Stimulated activated memory B cell treated with anti-CD40 and anti-IgM and Interleukin-4, amounts not matched to agents 10 μg/mL and 1 μg/mL and 100 μg/mL, for 72 hours (primary cell): ENCODE measurements at regions not wholly inside any gene's neighbourhood (a gene's known extent, or its start where the extent isn't known, plus 50 kb on each side); places are given as distances from the start of the nearest gene placed in this dataset.
"Not testable (repeated sequence)": the region's sequence is repeated elsewhere in the genome, so short reads cannot be mapped to it uniquely, and the experiment has no call there.

Experiments
- ATAC-seq: fragments of 150-1000 bp; cut with Tn5 transposase; 2 replicates; pipeline ENCODE4 v1.10.0; 2021
- H3K27ac Mint-ChIP-seq: one replicate; pipeline ENCODE4 v1.8.0; 2022; ENCODE audit warnings: mild to moderate bottlenecking, mixed read lengths
- H3K27me3 Mint-ChIP-seq: one replicate; pipeline ENCODE4 v1.8.0; 2022; ENCODE audit warnings: mixed read lengths
- H3K36me3 Mint-ChIP-seq: one replicate; pipeline ENCODE4 v1.8.0; 2022; ENCODE audit warnings: mixed read lengths
- H3K4me1 Mint-ChIP-seq: one replicate; pipeline ENCODE4 v1.8.0; 2022; ENCODE audit warnings: mixed read lengths
- H3K4me3 Mint-ChIP-seq: one replicate; pipeline ENCODE4 v1.8.0; 2022; ENCODE audit warnings: mild to moderate bottlenecking, moderate library complexity, mixed read lengths
- H3K9me3 Mint-ChIP-seq: one replicate; pipeline ENCODE4 v1.8.0; 2022; ENCODE audit warnings: mixed read lengths

GRCh38 chr5:17989567-17990563, 355.6 kb downstream of the TAF11L14 start:
- no peak overlapping the region for H3K27ac Mint-ChIP-seq
- H3K36me3 Mint-ChIP-seq: no peaks in the 10 kb centered on the region
- H3K9me3 Mint-ChIP-seq: no peaks in the 10 kb centered on the region
- ATAC-seq: no peak
- H3K4me1 Mint-ChIP-seq: no peaks in the 10 kb centered on the region
- no peaks in the 10 kb centered on the region for H3K27me3 Mint-ChIP-seq
- no peak overlapping the region for H3K4me3 Mint-ChIP-seq

- ATAC-seq: no peak
- no peaks in the 10 kb centered on the region for H3K36me3 Mint-ChIP-seq
- H3K4me3 Mint-ChIP-seq: no peak overlapping the region
- H3K27me3 Mint-ChIP-seq: no peaks in the 10 kb centered on the region
- no peaks in the 10 kb centered on the region for H3K4me1 Mint-ChIP-seq
- no peaks in the 10 kb centered on the region for H3K9me3 Mint-ChIP-seq
- no peak overlapping the region for H3K27ac Mint-ChIP-seq
Measured at GRCh38 chr5:17991775-17992174, 357.5 kb downstream of the TAF11L14 start.

GRCh38 chr5:17992291-17992690, 358.0 kb downstream of the TAF11L14 start:
- Mint-ChIP-seq H3K4me3 (no peak overlapping the region), H3K4me1 (no peaks in the 10 kb centered on the region), H3K36me3 (no peaks in the 10 kb centered on the region), H3K27me3 (no peaks in the 10 kb centered on the region), H3K9me3 (no peaks in the 10 kb centered on the region), H3K27ac (no peak overlapping the region)
- no peak for ATAC-seq

GRCh38 chr5:17995997-17996396, 361.7 kb downstream of the TAF11L14 start:
- ATAC-seq: no peak
- Mint-ChIP-seq H3K4me1 (no peaks in the 10 kb centered on the region), H3K27ac (no peak overlapping the region), H3K4me3 (no peak overlapping the region), H3K36me3 (no peaks in the 10 kb centered on the region), H3K9me3 (no peaks in the 10 kb centered on the region), H3K27me3 (no peaks in the 10 kb centered on the region)

- H3K27ac Mint-ChIP-seq: no peak overlapping the region
- H3K9me3 Mint-ChIP-seq: peaks cover 2% of the 10 kb centered on the region
- H3K27me3 Mint-ChIP-seq: no peaks in the 10 kb centered on the region
- ATAC-seq: no peak
- H3K4me1 Mint-ChIP-seq: no peaks in the 10 kb centered on the region
- no peak overlapping the region for H3K4me3 Mint-ChIP-seq
- no peaks in the 10 kb centered on the region for H3K36me3 Mint-ChIP-seq
Measured at GRCh38 chr5:17999858-18000257, 365.6 kb downstream of the TAF11L14 start.

- H3K27me3 Mint-ChIP-seq: peaks cover 8% of the 10 kb centered on the region
- no peak overlapping the region for H3K27ac Mint-ChIP-seq
- H3K4me3 Mint-ChIP-seq: no peak overlapping the region
- H3K36me3 Mint-ChIP-seq: no peaks in the 10 kb centered on the region
- peaks cover 2% of the 10 kb centered on the region for H3K9me3 Mint-ChIP-seq
- H3K4me1 Mint-ChIP-seq: no peaks in the 10 kb centered on the region
- no peak for ATAC-seq
Measured at GRCh38 chr5:18000744-18001143, 366.5 kb downstream of the TAF11L14 start.

GRCh38 chr5:18003312-18003711, 369.1 kb downstream of the TAF11L14 start:
- Mint-ChIP-seq H3K4me3 (no peak overlapping the region), H3K4me1 (no peaks in the 10 kb centered on the region), H3K9me3 (peaks cover 2% of the 10 kb centered on the region), H3K36me3 (no peaks in the 10 kb centered on the region), H3K27ac (no peak overlapping the region), H3K27me3 (peaks cover 10% of the 10 kb centered on the region)
- ATAC-seq: no peak

- H3K4me1 Mint-ChIP-seq: no peaks in the 10 kb centered on the region
- H3K36me3 Mint-ChIP-seq: no peaks in the 10 kb centered on the region
- H3K4me3 Mint-ChIP-seq: no peak overlapping the region
- H3K27ac Mint-ChIP-seq: no peak overlapping the region
- H3K9me3 Mint-ChIP-seq: peaks cover 2% of the 10 kb centered on the region
- ATAC-seq: no peak
- H3K27me3 Mint-ChIP-seq: peaks cover 10% of the 10 kb centered on the region
Measured at GRCh38 chr5:18003784-18004183, 369.5 kb downstream of the TAF11L14 start.

- H3K4me1 Mint-ChIP-seq, H3K36me3 Mint-ChIP-seq, H3K27ac Mint-ChIP-seq, ATAC-seq, H3K4me3 Mint-ChIP-seq, H3K9me3 Mint-ChIP-seq: not testable (repeated sequence)
- peaks cover 10% of the 10 kb centered on the region for H3K27me3 Mint-ChIP-seq
Measured at GRCh38 chr5:18006235-18006634, 372.0 kb downstream of the TAF11L14 start.

- Mint-ChIP-seq H3K36me3 (no peaks in the 10 kb centered on the region), H3K4me1 (no peaks in the 10 kb centered on the region), H3K27me3 (peaks cover 10% of the 10 kb centered on the region), H3K27ac (no peak overlapping the region), H3K9me3 (peaks cover 2% of the 10 kb centered on the region), H3K4me3 (no peak overlapping the region)
- ATAC-seq: no peak
Measured at GRCh38 chr5:18008940-18009339, 374.7 kb downstream of the TAF11L14 start.

- Mint-ChIP-seq H3K36me3 (no peaks in the 10 kb centered on the region), H3K27me3 (peaks cover 9% of the 10 kb centered on the region), H3K9me3 (no peaks in the 10 kb centered on the region), H3K27ac (no peak overlapping the region), H3K4me3 (no peak overlapping the region), H3K4me1 (no peaks in the 10 kb centered on the region)
- ATAC-seq: no peak
Measured at GRCh38 chr5:18010053-18010452, 375.8 kb downstream of the TAF11L14 start.

GRCh38 chr5:18018472-18018871, 384.2 kb downstream of the TAF11L14 start:
- Mint-ChIP-seq H3K27ac (no peak overlapping the region), H3K9me3 (peaks cover 4% of the 10 kb centered on the region), H3K36me3 (no peaks in the 10 kb centered on the region), H3K4me3 (no peak overlapping the region), H3K27me3 (no peaks in the 10 kb centered on the region), H3K4me1 (no peaks in the 10 kb centered on the region)
- ATAC-seq: no peak

GRCh38 chr5:18023275-18023674, 389.0 kb downstream of the TAF11L14 start:
- Mint-ChIP-seq H3K4me1 (no peaks in the 10 kb centered on the region), H3K9me3 (no peaks in the 10 kb centered on the region), H3K4me3 (no peak overlapping the region), H3K36me3 (no peaks in the 10 kb centered on the region), H3K27me3 (no peaks in the 10 kb centered on the region), H3K27ac (no peak overlapping the region)
- ATAC-seq: no peak

- H3K9me3 Mint-ChIP-seq: no peaks in the 10 kb centered on the region
- H3K27me3 Mint-ChIP-seq: no peaks in the 10 kb centered on the region
- H3K27ac Mint-ChIP-seq: no peak overlapping the region
- no peak for ATAC-seq
- no peaks in the 10 kb centered on the region for H3K4me1 Mint-ChIP-seq
- H3K4me3 Mint-ChIP-seq: no peak overlapping the region
- no peaks in the 10 kb centered on the region for H3K36me3 Mint-ChIP-seq
Measured at GRCh38 chr5:18023986-18024385, 389.7 kb downstream of the TAF11L14 start.

- Mint-ChIP-seq H3K36me3 (no peaks in the 10 kb centered on the region), H3K27ac (no peak overlapping the region), H3K9me3 (no peaks in the 10 kb centered on the region), H3K27me3 (no peaks in the 10 kb centered on the region), H3K4me3 (no peak overlapping the region), H3K4me1 (no peaks in the 10 kb centered on the region)
- ATAC-seq: no peak
Measured at GRCh38 chr5:18024542-18024941, 390.3 kb downstream of the TAF11L14 start.

- no peak overlapping the region for H3K4me3 Mint-ChIP-seq
- no peaks in the 10 kb centered on the region for H3K9me3 Mint-ChIP-seq
- H3K27ac Mint-ChIP-seq: no peak overlapping the region
- no peaks in the 10 kb centered on the region for H3K27me3 Mint-ChIP-seq
- no peak for ATAC-seq
- H3K36me3 Mint-ChIP-seq: no peaks in the 10 kb centered on the region
- no peaks in the 10 kb centered on the region for H3K4me1 Mint-ChIP-seq
Measured at GRCh38 chr5:18027241-18027867, 393.1 kb downstream of the TAF11L14 start.
